Activated CD4-positive, alpha-beta T cell treated with anti-CD3 and anti-CD28 coated beads, Interleukin-2, amount 10 ng/mL, durations not matched to agents 7 days and 5 days (primary cell): ENCODE measurements at regions not wholly inside any gene's neighbourhood (a gene's known extent, or its start where the extent isn't known, plus 50 kb on each side); places are given as distances from the start of the nearest gene placed in this dataset.

Experiments used
- CTCF ChIA-PET: fragments of 350-600 bp; sonication (Branson Sonifier 250); formaldehyde crosslinking; loops from one replicate; lab custom pipeline; 2021; ENCODE audit warnings: antibody characterized with exemption; lab: Charles Lee
- POLR2A ChIA-PET: fragments of 350-600 bp; sonication (Branson Sonifier 250); formaldehyde crosslinking; loops from one replicate; lab custom pipeline; 2021; ENCODE audit warnings: antibody characterized with exemption; lab: Charles Lee
- DNase-seq: peaks from one replicate; pipeline ENCODE4 v3.0.0-alpha.2; 2020
- H3K27ac Mint-ChIP-seq: one replicate; pipeline ENCODE4 v1.8.0; 2021; ENCODE audit warnings: mild to moderate bottlenecking, moderate library complexity, mixed read lengths
- H3K27me3 Mint-ChIP-seq: one replicate; pipeline ENCODE4 v1.8.0; 2021; ENCODE audit warnings: mixed read lengths
- H3K36me3 Mint-ChIP-seq: one replicate; pipeline ENCODE4 v1.8.0; 2021; ENCODE audit warnings: low read depth, mixed read lengths
- H3K4me1 Mint-ChIP-seq: one replicate; pipeline ENCODE4 v1.8.0; 2021; ENCODE audit warnings: mixed read lengths
- H3K4me3 Mint-ChIP-seq: one replicate; pipeline ENCODE4 v1.8.0; 2021; ENCODE audit warnings: mild to moderate bottlenecking, moderate library complexity, mixed read lengths
- H3K9me3 Mint-ChIP-seq: one replicate; pipeline ENCODE4 v1.8.0; 2021; ENCODE audit warnings: mixed read lengths

DNA sequence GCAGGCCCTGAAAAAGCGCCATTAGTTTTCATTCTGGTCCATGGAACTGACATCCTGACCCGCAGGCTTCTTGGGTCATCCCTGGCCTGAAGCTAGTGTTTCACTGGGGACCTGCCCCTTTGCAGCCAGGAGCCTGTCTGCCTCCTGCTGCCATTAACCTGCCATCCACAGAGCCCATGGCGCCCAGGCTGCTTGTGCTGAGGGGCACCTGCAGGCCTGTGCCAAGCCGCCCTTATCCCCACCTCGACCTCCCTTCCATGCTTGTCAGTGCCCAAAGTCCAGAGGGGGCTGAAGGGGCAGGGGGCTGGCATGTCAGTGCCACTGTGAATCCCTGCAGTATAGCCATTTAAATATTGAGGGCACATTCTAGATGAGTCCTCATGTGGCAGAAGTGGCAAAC, 207.6 kb upstream of the USP25 start:
- Mint-ChIP-seq H3K36me3 (peaks cover 2% of the 10 kb centered on the region), H3K9me3 (peaks cover 10% of the 10 kb centered on the region), H3K4me3 (no peak overlapping the region), H3K4me1 (peaks cover 16% of the 10 kb centered on the region), H3K27ac (no peak overlapping the region), H3K27me3 (no peaks in the 10 kb centered on the region)
- ChIA-PET CTCF (no interaction called here), POLR2A (no interaction called here)
- DNase-seq, result no peak

DNA sequence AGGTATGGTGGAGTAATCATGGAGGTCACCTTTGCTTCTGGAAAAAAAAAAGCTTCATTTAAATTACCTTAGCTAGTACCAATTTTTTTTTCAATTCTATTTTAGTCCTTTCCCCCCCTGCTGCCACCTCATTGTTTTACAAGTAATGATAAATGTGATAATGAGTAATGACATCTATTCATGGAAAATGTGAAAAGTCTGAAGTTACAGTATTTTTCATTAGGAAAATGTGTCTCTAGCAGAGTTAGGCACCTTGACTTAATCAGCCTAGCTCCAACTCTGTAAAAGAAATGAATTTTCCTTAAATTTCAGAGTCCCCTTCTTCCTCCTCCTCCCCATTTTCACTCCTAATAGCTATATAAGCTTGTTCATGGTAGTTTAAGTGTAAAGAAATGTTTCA, 204.9 kb upstream of the USP25 start:
- Mint-ChIP-seq H3K27me3 (no peaks in the 10 kb centered on the region), H3K36me3 (no peaks in the 10 kb centered on the region), H3K4me3 (no peak overlapping the region), H3K4me1 (peaks cover 16% of the 10 kb centered on the region), H3K9me3 (peaks cover 6% of the 10 kb centered on the region), H3K27ac (no peak overlapping the region)
- no peak for DNase-seq
- CTCF ChIA-PET, result interaction anchor here (0.9 kb wide), 1 partner anchor 21 kb away, joined by 3 read pairs; no protein-coding TSS in a partner anchor
- POLR2A ChIA-PET, result interaction anchor here (0.6 kb wide), 1 partner anchor 938 kb away, joined by 3 read pairs; no protein-coding TSS in a partner anchor

DNA sequence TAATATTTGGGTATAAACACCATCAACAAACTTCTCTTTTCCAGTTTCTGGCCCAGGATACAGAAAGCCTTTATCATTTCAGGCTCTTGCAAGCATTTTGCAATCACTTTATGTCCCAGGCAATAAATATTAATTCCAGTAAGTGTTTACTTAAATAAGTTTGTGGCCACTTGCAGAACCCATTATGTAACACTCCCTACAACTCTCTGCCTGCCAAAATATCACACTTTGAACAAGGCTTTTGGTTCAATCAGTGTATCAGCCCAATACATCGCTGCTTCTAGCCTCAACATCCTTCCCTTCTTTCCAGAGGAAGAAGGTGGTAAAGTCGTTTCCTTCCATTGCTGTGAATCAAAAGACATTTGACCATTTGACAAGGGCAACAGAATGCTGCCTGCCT, 203.0 kb upstream of the USP25 start:
- no peak for DNase-seq
- Mint-ChIP-seq H3K9me3 (peaks cover 3% of the 10 kb centered on the region), H3K27me3 (no peaks in the 10 kb centered on the region), H3K4me3 (no peak overlapping the region), H3K4me1 (peaks cover 5% of the 10 kb centered on the region), H3K36me3 (no peaks in the 10 kb centered on the region), H3K27ac (no peak overlapping the region)
- ChIA-PET CTCF (no interaction called here), POLR2A (no interaction called here)

DNA sequence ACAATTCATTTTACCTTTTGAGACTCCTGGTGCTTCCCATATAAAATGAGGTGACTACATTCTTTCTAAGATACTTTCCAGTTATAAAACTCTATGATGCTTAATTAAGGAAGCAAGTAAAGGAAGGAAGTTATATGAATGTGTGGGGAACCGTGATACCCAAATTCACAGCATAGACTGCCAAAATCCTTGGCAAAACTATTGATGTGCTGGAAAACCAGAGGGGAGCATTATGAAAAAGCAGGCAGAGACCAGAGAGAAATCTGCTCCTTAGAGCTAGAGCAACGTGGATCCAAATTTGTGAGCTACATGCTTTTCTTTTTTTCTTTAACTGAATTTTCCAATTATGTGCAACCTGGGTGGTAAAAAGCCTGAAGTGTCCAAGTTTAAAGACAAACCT, 201.4 kb upstream of the USP25 start:
- no peak for DNase-seq
- Mint-ChIP-seq H3K4me1 (peaks cover 5% of the 10 kb centered on the region), H3K9me3 (peaks cover 3% of the 10 kb centered on the region), H3K27me3 (no peaks in the 10 kb centered on the region), H3K27ac (no peak overlapping the region), H3K4me3 (no peak overlapping the region), H3K36me3 (no peaks in the 10 kb centered on the region)
- ChIA-PET POLR2A (interaction anchor here (0.6 kb wide), 1 partner anchor 436 kb away, joined by 4 read pairs; no protein-coding TSS in a partner anchor), CTCF (interaction anchor here (0.6 kb wide), 1 partner anchor 15 kb away, joined by 4 read pairs; no protein-coding TSS in a partner anchor)

DNA sequence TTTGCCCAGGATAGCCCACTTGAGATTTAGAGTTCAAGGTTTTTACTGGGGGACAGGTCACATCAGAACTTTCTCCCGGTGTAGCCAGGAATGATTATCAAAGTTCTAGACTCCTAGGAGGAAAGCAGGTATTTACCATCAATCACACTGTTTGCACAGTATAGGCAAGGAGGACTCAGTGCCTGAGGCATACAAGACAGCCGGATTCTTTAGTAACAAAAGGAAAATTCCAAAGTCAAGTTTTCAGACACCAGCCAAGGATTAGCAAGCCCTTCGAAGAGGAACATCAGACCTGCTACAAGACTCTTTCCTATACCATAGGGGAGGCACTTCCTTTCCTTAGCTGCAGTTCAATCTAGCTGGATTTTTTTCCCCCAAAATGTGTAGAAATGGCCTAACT, 197.8 kb upstream of the USP25 start:
- H3K9me3 Mint-ChIP-seq, result peaks cover 3% of the 10 kb centered on the region
- peaks cover 6% of the 10 kb centered on the region for H3K4me1 Mint-ChIP-seq
- H3K27me3 Mint-ChIP-seq, result no peaks in the 10 kb centered on the region
- ChIA-PET CTCF (interaction anchor here (1.5 kb wide), 1 partner anchor 29 kb away, joined by 3 read pairs; no protein-coding TSS in a partner anchor), POLR2A (no interaction called here)
- DNase-seq, result no peak
- H3K36me3 Mint-ChIP-seq, result no peaks in the 10 kb centered on the region
- no peak overlapping the region for H3K4me3 Mint-ChIP-seq
- H3K27ac Mint-ChIP-seq, result no peak overlapping the region

DNA sequence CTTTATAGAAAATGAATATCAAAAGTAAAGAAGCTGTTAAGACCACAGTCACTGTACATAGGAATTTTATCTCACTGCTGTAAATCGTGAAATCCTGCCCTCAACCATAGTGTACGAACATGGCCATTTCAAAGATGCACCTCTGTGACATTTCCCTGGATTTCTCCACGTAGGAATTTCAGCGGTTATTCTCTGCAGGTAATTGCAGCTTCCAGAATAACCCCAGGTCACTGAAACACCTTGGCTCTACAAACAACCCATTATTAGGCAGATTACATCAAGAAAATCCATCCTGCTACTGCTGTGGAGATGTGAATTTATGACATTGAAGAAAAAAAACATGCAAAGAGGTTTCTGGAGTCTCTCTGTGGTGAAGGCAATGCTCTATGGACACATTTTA, 196.2 kb upstream of the USP25 start:
- H3K27ac Mint-ChIP-seq, result no peak overlapping the region
- H3K4me3 Mint-ChIP-seq, result no peak overlapping the region

DNA sequence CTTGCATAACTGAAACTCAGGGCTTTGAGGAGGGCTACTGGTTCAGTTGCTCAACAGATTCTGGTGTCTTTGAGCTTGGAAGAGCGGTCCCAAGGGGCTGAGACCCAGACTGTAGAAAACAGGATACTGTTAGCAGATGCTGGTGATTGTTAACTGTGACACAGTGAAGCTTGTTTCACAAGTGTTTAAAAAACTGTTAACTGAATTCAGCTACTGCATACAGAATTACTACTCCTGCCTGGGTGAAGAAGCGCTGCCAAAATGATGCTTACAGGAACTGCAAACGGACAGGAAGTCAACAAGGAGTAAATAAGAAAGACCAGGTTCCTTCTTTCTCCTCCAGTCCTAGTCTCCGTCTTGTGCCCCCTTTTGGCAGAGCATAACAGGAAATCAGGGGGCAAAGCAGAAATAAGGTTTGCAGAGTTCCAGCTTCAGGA, 195.3 kb upstream of the USP25 start:
- Mint-ChIP-seq H3K27me3 (peaks cover 3% of the 10 kb centered on the region), H3K36me3 (no peaks in the 10 kb centered on the region), H3K9me3 (peaks cover 3% of the 10 kb centered on the region), H3K4me1 (peaks cover 6% of the 10 kb centered on the region), H3K27ac (no peak overlapping the region), H3K4me3 (no peak overlapping the region)
- no peak for DNase-seq
- ChIA-PET POLR2A (no interaction called here), CTCF (interaction anchor here (0.7 kb wide), 1 partner anchor 12 kb away, joined by 3 read pairs; no protein-coding TSS in a partner anchor)

More for the DNA sequence above, 196.2 kb upstream of the USP25 start:
- ChIA-PET CTCF (interaction anchor here (1.0 to 1.2 kb wide), 2 partner anchors 13 to 19 kb away, joined by 3 to 4 read pairs; no protein-coding TSS in a partner anchor), POLR2A (no interaction called here)
- peaks cover 3% of the 10 kb centered on the region for H3K27me3 Mint-ChIP-seq
- H3K4me1 Mint-ChIP-seq, result peaks cover 6% of the 10 kb centered on the region
- no peak for DNase-seq
- H3K9me3 Mint-ChIP-seq, result peaks cover 3% of the 10 kb centered on the region
- H3K36me3 Mint-ChIP-seq, result no peaks in the 10 kb centered on the region

DNA sequence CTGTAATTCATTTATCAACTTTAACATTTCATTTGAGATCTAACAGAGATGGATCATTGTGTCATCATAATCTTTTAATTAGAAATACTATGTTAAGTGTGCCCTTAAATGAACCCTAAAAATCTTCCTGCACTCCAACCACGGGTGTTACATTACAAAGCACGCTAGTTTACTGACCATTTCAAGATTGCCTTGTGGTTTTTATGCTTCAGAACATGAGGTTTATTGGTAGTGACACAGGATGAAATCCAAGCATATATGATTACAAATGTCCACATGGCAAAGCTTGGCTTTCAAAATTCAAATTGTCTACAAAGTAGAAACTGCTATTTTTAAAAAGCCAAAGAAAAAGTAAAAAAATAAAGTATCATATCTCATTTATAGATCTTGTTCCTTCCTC, 190.4 kb upstream of the USP25 start:
- no peaks in the 10 kb centered on the region for H3K36me3 Mint-ChIP-seq
- H3K4me1 Mint-ChIP-seq, result peaks cover 3% of the 10 kb centered on the region
- POLR2A ChIA-PET, result interaction anchor here (0.7 kb wide), 1 partner anchor 51 kb away, joined by 3 read pairs; no protein-coding TSS in a partner anchor
- CTCF ChIA-PET, result no interaction called here
- no peak for DNase-seq
- H3K4me3 Mint-ChIP-seq, result no peak overlapping the region
- peaks cover 3% of the 10 kb centered on the region for H3K9me3 Mint-ChIP-seq
- H3K27me3 Mint-ChIP-seq, result peaks cover 4% of the 10 kb centered on the region
- no peak overlapping the region for H3K27ac Mint-ChIP-seq

DNA sequence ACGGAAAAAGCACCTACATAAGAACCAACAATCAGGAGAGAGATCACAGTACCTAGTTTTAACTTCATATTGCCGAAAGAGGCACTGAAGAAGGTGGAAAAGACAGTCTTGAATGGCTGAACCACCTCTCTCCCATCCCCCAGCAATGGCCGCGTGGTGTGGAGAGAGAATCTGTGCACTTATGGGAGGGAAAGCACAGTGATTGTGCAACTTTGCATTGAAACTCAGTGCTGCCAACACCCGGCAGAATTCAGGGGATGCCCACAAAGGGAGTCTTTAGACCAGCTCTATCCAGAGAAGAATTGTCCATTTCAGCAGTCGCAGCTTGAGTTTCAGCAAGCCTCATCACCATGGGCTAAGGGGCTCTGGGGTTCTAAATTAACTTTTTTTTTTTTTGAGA, 186.3 kb upstream of the USP25 start:
- H3K36me3 Mint-ChIP-seq, result no peaks in the 10 kb centered on the region
- H3K4me3 Mint-ChIP-seq, result no peak overlapping the region
- no peak overlapping the region for H3K27ac Mint-ChIP-seq
- DNase-seq, result no peak
- ChIA-PET POLR2A (no interaction called here), CTCF (interaction anchor here (0.6 kb wide), 1 partner anchor 15 kb away, joined by 4 read pairs; no protein-coding TSS in a partner anchor)
- peaks cover 1% of the 10 kb centered on the region for H3K27me3 Mint-ChIP-seq
- no peaks in the 10 kb centered on the region for H3K4me1 Mint-ChIP-seq
- H3K9me3 Mint-ChIP-seq, result peaks cover 8% of the 10 kb centered on the region

DNA sequence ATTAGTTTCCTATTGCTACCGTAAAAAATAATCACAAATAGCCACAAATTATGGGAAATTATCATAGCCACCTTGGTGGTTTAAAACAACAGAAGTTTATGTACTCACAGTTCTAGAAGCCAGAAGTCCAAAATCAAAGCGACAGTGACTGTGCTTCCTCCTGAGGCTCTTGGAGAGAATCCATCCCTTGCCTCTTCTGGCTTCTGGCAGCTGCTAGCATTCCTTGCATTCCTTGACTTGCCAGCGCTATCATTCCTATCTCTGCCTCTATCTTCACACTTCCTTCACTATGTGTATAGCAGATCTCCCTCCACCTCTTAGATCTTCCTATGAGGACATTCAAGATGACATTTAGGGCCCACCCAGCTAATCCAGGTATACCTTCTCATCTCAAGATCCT, 180.1 kb upstream of the USP25 start:
- peaks cover 5% of the 10 kb centered on the region for H3K9me3 Mint-ChIP-seq
- ChIA-PET POLR2A (no interaction called here), CTCF (no interaction called here)
- no peak overlapping the region for H3K27ac Mint-ChIP-seq
- no peaks in the 10 kb centered on the region for H3K36me3 Mint-ChIP-seq
- DNase-seq, result no peak
- peaks cover 8% of the 10 kb centered on the region for H3K4me1 Mint-ChIP-seq
- H3K27me3 Mint-ChIP-seq, result no peaks in the 10 kb centered on the region
- H3K4me3 Mint-ChIP-seq, result no peak overlapping the region

DNA sequence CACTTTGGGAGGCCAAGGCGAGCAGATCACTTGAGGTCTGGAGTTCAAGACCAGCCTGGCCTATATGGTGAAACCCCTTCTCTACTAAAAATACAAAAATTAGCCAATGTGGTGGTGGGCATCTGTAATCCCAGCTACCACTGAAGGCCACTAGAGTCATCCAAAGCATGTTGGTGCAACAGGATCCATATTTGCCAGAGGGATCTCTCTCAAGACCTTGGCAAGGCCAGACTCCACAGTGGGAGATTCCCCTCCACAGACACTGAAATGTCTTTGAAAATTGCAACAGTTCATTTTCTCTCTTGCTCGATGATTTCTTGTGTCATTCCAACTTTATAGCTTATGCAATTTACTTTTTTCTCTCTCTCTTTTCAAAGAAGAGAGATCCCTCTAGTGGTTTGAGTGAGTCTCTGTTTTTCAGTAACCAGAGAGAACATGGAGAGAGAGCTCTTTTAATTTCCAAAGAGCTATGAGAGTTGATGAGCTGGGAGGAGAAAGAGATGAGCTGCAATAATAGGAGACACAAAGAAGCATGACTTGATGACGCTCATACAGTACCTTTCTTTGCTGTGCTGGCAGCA, 176.8 kb upstream of the USP25 start:
- POLR2A ChIA-PET, result no interaction called here
- no peak for DNase-seq
- no peaks in the 10 kb centered on the region for H3K36me3 Mint-ChIP-seq

DNA sequence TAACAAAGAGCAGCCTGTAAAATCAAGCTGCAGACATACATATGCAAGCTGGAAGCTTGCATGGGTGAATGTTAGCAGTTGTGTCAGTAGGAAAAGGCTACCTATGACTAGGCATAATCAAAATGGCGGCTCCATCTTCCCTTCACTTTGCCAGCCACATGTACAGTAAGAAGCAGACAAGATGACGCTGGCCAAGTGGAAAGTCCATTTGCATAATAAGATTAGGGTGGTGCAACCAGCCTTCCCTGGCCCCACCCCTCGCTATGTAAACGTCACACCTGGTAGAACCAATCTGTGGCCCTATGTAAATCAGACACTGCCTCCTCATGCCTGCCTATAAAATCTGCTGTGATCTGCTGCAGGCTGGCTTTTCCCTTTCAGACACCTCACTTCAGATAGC, 171.9 kb upstream of the USP25 start:
- Mint-ChIP-seq H3K36me3 (no peaks in the 10 kb centered on the region), H3K4me3 (no peak overlapping the region), H3K27ac (no peak overlapping the region), H3K4me1 (peaks cover 5% of the 10 kb centered on the region), H3K27me3 (no peaks in the 10 kb centered on the region), H3K9me3 (no peaks in the 10 kb centered on the region)
- DNase-seq, result no peak
- CTCF ChIA-PET, result no interaction called here
- POLR2A ChIA-PET, result no interaction called here

More for the DNA sequence above, 176.8 kb upstream of the USP25 start:
- H3K4me1 Mint-ChIP-seq, result peaks cover 8% of the 10 kb centered on the region
- no peaks in the 10 kb centered on the region for H3K9me3 Mint-ChIP-seq
- no peak overlapping the region for H3K27ac Mint-ChIP-seq
- H3K4me3 Mint-ChIP-seq, result no peak overlapping the region
- CTCF ChIA-PET, result interaction anchor here (0.6 to 1.1 kb wide), 5 partner anchors 8 to 570 kb away, joined by 3 read pairs; no protein-coding TSS in a partner anchor
- H3K27me3 Mint-ChIP-seq, result no peaks in the 10 kb centered on the region

DNA sequence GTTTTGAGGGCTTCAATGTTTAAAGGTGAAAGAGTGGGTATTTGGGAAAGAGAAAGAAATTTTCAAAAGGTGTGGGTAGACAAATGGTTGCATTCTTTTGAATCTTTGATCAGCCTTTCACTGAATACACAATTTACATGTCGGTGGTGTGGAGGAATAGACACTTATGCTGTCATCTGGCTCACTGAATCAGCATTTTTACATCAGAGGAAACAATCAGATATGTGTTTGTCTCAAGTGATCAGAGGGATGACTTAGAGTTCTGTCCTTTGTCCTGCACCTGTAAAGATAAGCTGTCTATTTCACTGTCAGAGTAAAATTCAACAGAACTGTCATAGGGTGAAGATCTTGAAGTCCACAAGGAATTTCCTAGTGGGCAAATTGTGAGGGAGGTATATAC, 170.9 kb upstream of the USP25 start:
- H3K36me3 Mint-ChIP-seq, result no peaks in the 10 kb centered on the region
- H3K4me3 Mint-ChIP-seq, result no peak overlapping the region
- peaks cover 3% of the 10 kb centered on the region for H3K4me1 Mint-ChIP-seq
- POLR2A ChIA-PET, result no interaction called here
- no peak for DNase-seq
- H3K27ac Mint-ChIP-seq, result no peak overlapping the region
- CTCF ChIA-PET, result interaction anchor here (0.7 kb wide), 1 partner anchor 38 kb away, joined by 3 read pairs; no protein-coding TSS in a partner anchor
- H3K27me3 Mint-ChIP-seq, result no peaks in the 10 kb centered on the region
- H3K9me3 Mint-ChIP-seq, result no peaks in the 10 kb centered on the region
